Tibial nerve (tissue), 4 donors: ENCODE measurements at regions not wholly inside any gene's neighbourhood (a gene's known extent, or its start where the extent isn't known, plus 50 kb on each side); places are given as distances from the start of the nearest gene placed in this dataset.

Experiments
- CTCF ChIP-seq, 5 experiments: fragments of 200-600 bp in 3 of 5; fragments of 450-650 bp in 2 of 5; sonication (generic) in 3 of 5; IDR thresholded peaks; one replicate each; pipeline ENCODE4 v1.5.1; 2016 to 2019; ENCODE audit warnings: antibody characterized with exemption in 5 of 5, mild to moderate bottlenecking in 3 of 5, moderate library complexity in 2 of 5
- EP300 ChIP-seq, 2 donors: sonication (generic); formaldehyde crosslinking; IDR thresholded peaks; one replicate each; pipeline ENCODE4 v1.6.1; 2017; ENCODE audit warnings: antibody characterized with exemption in 2 of 2, mild to moderate bottlenecking in 1 of 2
- POLR2A ChIP-seq, 2 donors: fragments of 450-650 bp; IDR thresholded peaks; one replicate each; pipeline ENCODE4 v1.6.1; 2017; ENCODE audit warnings: antibody characterized with exemption in 2 of 2, mild to moderate bottlenecking in 2 of 2, moderate library complexity in 2 of 2

- TF ChIP-seq EP300 (IDR thresholded peaks at IDR 0.05): no peak
- TF ChIP-seq CTCF (IDR thresholded peaks at IDR 0.05): no peak
- no peak for TF ChIP-seq POLR2A (IDR thresholded peaks at IDR 0.05)
Observed at GRCh38 chr3:168860028-168860427, 764.3 kb upstream of the GOLIM4 start.
